BLaER1 treated with 17β-estradiol and CSF1 and Interleukin-3, amounts not matched to agents 10 nM and 100 nM (cell line): ENCODE measurements at regions not wholly inside any gene's neighbourhood (a gene's known extent, or its start where the extent isn't known, plus 50 kb on each side); places are given as distances from the start of the nearest gene placed in this dataset.

ENCODE experiments used
- H3K27ac ChIP-seq, 11 experiments: shearing (Covaris generic); formaldehyde crosslinking; 2 replicates each; pipeline ENCODE4 v1.8.1; 2022
- H3K27me3 ChIP-seq, 11 experiments: shearing (Covaris generic); formaldehyde crosslinking; 2 replicates each; pipeline ENCODE4 v1.8.1; 2022
- H3K36me3 ChIP-seq, 11 experiments: shearing (Covaris generic); formaldehyde crosslinking; 2 replicates each; pipeline ENCODE4 v1.8.1; 2022
- H3K4me1 ChIP-seq, 10 experiments: shearing (Covaris generic); formaldehyde crosslinking; 2 replicates each; pipeline ENCODE4 v1.8.1; 2022
- H3K4me2 ChIP-seq, 11 experiments: shearing (Covaris generic); formaldehyde crosslinking; 2 replicates each; pipeline ENCODE4 v1.8.1; 2022
- H3K4me3 ChIP-seq, 10 experiments: shearing (Covaris generic); formaldehyde crosslinking; 2 replicates each; pipeline ENCODE4 v1.8.1; 2022
- H3K9ac ChIP-seq, 11 experiments: shearing (Covaris generic); formaldehyde crosslinking; 2 replicates each; pipeline ENCODE4 v1.8.1; 2022
- H3K9me3 ChIP-seq, 11 experiments: shearing (Covaris generic); formaldehyde crosslinking; replicated peaks in 1 of 11; 2 replicates each; pipeline ENCODE4 v1.8.1; 2022
- H4K20me1 ChIP-seq, 11 experiments: shearing (Covaris generic); formaldehyde crosslinking; 2 replicates each; pipeline ENCODE4 v1.8.1; 2022
- Cebpa-rat ChIP-seq, 11 experiments: shearing (Covaris generic); IDR thresholded peaks; 2 replicates each; pipeline ENCODE4 v1.8.1; 2022

DNA sequence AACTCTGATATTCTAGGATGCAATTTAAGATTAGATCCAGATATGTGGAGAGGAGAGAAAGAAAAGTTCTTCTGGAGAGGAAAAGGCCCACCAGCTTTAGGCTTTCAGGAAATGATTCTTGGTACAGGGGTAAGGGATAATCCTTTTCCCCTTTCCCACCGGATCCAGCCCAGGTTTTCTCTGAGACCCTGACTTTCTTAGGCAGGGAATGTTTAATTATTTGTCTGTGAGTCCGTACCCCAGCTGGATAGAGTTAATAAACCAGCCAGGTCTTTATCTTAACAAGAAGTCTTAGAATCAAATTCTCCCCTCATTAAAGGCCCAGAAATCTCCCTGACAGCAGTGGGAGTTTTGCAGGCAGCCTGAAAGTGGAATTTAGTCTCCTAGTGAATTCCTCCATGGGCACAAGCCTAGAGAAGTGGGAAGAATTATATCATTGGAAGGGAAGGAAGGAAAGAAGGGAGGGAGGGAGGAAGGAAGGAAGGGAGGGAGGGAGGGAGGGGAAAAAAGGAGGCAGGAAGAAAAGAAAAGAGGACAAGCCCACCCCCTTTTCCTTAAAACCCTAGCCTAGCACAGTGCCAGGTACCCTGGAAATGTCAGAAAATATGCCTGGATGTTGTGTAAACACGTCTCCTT lies 189.0 kb downstream of the PLPP3 start:
- no peak overlapping the region for H3K9ac ChIP-seq
- no peaks in the 10 kb centered on the region for H4K20me1 ChIP-seq
- H3K4me3 ChIP-seq, result no peak overlapping the region
- TF ChIP-seq Cebpa-rat (IDR thresholded peaks at IDR 0.05), result no peak
- no peaks in the 10 kb centered on the region for H3K27me3 ChIP-seq
- peaks cover 0 to 15% (median 7%) of the 10 kb centered on the region in 10 experiments; a peak in 16 of 20 replicates for H3K4me1 ChIP-seq
- no peak overlapping the region for H3K27ac ChIP-seq
- no peaks in the 10 kb centered on the region for H3K36me3 ChIP-seq
- no peaks in the 10 kb centered on the region; a peak in 2 of 22 replicates for H3K9me3 ChIP-seq
- H3K4me2 ChIP-seq, result no peak overlapping the region

DNA sequence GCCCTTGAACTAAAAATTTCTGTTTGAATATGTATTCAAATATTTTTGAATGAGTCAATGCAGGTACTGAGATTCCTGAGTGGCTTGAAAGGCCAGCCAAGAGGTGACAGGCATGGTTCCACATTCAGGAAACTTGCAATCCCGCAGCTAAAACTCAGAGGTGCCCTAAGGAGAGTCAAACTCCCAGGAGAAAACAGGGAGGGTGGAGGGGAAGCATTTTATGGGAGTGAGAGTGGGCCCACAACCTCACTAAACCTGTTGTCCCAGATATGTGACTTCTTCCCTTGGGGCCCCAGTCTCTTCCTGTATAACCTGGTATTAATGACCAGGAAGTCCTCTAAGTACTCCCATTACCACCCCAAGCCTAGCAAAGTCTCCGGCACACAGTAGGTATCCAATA lies 189.6 kb downstream of the PLPP3 start:
- H3K27ac ChIP-seq, result no peak overlapping the region

DNA sequence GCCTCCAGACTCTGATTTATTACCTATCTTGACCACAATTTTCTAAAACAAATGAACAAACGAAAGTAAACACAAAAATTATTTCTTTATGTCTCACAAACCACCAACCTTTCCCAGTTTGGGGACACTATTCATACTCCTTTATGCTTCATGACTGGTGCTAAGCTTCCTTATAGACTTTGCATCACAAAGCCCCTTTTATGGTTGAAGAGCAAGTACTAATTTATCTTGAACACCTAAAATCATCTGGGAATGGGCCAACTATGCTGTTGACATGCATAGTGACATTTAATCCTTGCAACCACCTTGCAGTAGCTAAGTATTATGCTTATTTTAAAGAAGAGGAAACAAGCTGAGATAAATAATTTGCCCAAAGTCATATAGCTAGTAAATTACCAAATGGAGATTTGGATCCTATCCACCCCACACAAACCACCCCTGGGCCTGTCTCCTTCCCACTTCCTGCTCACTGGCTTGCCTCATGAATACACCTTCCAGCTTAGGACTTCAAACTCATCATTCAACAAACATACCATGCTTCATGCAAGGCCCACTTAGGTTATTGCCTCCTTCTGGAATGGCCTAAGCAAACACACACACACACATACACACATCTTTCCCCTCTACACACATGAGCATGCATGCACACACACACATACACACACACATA lies 192.2 kb downstream of the PLPP3 start:
- peak overlapping the region in 3 of 11 experiments; percentile 11 to 44 (median 12); a peak in 3 of 22 replicates for H3K4me2 ChIP-seq
- peaks cover 0 to 26% (median 17%) of the 10 kb centered on the region in 10 experiments; a peak in 16 of 20 replicates for H3K4me1 ChIP-seq
- no peak overlapping the region for H3K27ac ChIP-seq
- no peaks in the 10 kb centered on the region; a peak in 1 of 22 replicates for H3K9me3 ChIP-seq
- H3K9ac ChIP-seq, result no peak overlapping the region
- H3K4me3 ChIP-seq, result no peak overlapping the region
- no peaks in the 10 kb centered on the region for H3K36me3 ChIP-seq
- H3K27me3 ChIP-seq, result no peaks in the 10 kb centered on the region
- no peak for TF ChIP-seq Cebpa-rat (IDR thresholded peaks at IDR 0.05)
- no peaks in the 10 kb centered on the region for H4K20me1 ChIP-seq

More for the DNA sequence above, 189.6 kb downstream of the PLPP3 start:
- TF ChIP-seq Cebpa-rat (IDR thresholded peaks at IDR 0.05), result no peak
- H3K36me3 ChIP-seq, result no peaks in the 10 kb centered on the region
- H3K9me3 ChIP-seq, result no peaks in the 10 kb centered on the region; a peak in 2 of 22 replicates
- H3K4me1 ChIP-seq, result peaks cover 0 to 20% (median 12%) of the 10 kb centered on the region in 10 experiments; a peak in 16 of 20 replicates
- no peaks in the 10 kb centered on the region for H4K20me1 ChIP-seq
- H3K4me2 ChIP-seq, result no peak overlapping the region
- H3K4me3 ChIP-seq, result no peak overlapping the region
- no peak overlapping the region for H3K9ac ChIP-seq
- H3K27me3 ChIP-seq, result no peaks in the 10 kb centered on the region

DNA sequence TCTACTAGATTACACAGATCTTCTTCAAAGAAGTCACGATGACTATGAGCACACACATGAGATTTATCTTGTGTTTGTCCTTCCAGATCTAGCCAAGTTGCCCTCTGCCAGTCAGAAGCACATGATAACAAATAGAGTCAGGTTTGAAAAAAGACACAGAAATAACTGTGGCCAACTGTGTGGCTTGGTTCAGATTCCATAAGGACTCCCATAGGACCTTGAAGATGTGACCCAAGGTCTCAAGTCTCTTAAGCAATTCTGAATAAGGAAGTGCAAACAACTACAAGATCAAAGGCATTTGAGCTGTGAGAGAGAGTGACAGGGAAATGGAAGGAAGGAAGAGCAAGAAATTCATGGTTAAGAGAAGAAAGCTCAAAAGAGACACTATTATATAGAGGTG lies 194.0 kb downstream of the PLPP3 start:
- Histone ChIP-seq H4K20me1 (no peaks in the 10 kb centered on the region), H3K27ac (peak overlapping the region in 7 of 11 experiments; percentile 46 to 75 (median 62); a peak in 12 of 22 replicates), H3K4me3 (no peak overlapping the region), H3K9ac (no peak overlapping the region), H3K36me3 (no peaks in the 10 kb centered on the region), H3K4me1 (peaks cover 0 to 26% (median 17%) of the 10 kb centered on the region in 10 experiments; a peak in 16 of 20 replicates), H3K27me3 (no peaks in the 10 kb centered on the region; a peak in 1 of 22 replicates), H3K9me3 (no peaks in the 10 kb centered on the region; a peak in 1 of 22 replicates), H3K4me2 (peak overlapping the region in 9 of 11 experiments; percentile 9 to 65 (median 45); a peak in 17 of 22 replicates)
- TF ChIP-seq Cebpa-rat (IDR thresholded peaks at IDR 0.05), result peak in 7 of 11 experiments; percentile 19 to 76 (median 69); a peak in 7 of 22 replicates

DNA sequence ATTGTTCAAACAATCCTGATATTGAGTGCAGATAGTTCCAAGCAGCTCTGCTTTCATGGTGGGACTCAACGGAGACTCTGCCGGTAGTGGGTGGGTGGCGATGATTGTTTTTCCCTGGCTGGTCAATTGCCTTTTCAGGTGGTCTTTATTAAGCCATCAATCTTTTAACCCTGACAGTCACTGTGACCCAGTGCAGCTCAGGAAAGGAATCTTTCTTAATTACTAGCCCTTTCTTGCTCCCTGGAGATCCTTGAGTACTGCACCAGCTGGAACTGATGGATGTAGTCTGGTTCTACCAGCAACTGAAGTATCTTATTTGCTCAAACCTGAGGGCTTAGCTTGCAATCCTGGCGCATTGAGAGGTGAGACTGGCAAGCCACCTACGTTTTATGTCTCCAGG lies 196.4 kb downstream of the PLPP3 start:
- no peak for TF ChIP-seq Cebpa-rat (IDR thresholded peaks at IDR 0.05)
- no peak overlapping the region for H3K4me3 ChIP-seq
- H3K4me1 ChIP-seq, result peaks cover 0 to 26% (median 17%) of the 10 kb centered on the region in 10 experiments; a peak in 16 of 20 replicates
- no peak overlapping the region for H3K4me2 ChIP-seq
- H3K27ac ChIP-seq, result no peak overlapping the region
- H3K9ac ChIP-seq, result no peak overlapping the region
- peaks cover 0 to 7% (median 0%) of the 10 kb centered on the region in 11 experiments; a peak in 1 of 22 replicates for H3K27me3 ChIP-seq
- no peaks in the 10 kb centered on the region for H3K36me3 ChIP-seq
- H3K9me3 ChIP-seq, result no peaks in the 10 kb centered on the region; a peak in 1 of 22 replicates
- H4K20me1 ChIP-seq, result no peaks in the 10 kb centered on the region

DNA sequence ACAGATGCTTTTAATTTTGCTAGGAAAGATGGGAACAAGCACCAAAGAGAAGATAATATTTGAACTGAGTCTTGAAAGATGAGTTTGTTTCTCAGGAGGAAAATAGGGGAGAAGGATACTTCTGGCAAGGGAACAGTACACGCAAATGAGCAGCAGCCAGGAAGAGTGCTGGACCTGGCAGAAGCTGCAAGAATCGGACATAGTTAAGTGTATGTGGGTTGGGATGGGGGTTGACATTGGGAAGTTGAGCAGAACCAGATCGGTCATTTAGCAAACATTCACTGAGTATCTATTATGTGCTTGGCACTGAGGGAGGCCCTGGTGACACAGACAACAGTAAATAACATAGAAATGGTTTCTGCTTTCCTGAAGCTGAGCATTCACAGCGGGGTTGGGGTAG lies 198.8 kb downstream of the PLPP3 start:
- no peak for TF ChIP-seq Cebpa-rat (IDR thresholded peaks at IDR 0.05)
- peaks cover 0 to 18% (median 0%) of the 10 kb centered on the region in 11 experiments; a peak in 1 of 22 replicates for H3K27me3 ChIP-seq
- H4K20me1 ChIP-seq, result no peaks in the 10 kb centered on the region
- H3K4me1 ChIP-seq, result peaks cover 0 to 15% (median 11%) of the 10 kb centered on the region in 10 experiments; a peak in 15 of 20 replicates
- no peak overlapping the region for H3K4me3 ChIP-seq
- H3K9ac ChIP-seq, result no peak overlapping the region
- H3K9me3 ChIP-seq, result no peaks in the 10 kb centered on the region
- H3K4me2 ChIP-seq, result no peak overlapping the region
- no peaks in the 10 kb centered on the region for H3K36me3 ChIP-seq
- no peak overlapping the region for H3K27ac ChIP-seq

DNA sequence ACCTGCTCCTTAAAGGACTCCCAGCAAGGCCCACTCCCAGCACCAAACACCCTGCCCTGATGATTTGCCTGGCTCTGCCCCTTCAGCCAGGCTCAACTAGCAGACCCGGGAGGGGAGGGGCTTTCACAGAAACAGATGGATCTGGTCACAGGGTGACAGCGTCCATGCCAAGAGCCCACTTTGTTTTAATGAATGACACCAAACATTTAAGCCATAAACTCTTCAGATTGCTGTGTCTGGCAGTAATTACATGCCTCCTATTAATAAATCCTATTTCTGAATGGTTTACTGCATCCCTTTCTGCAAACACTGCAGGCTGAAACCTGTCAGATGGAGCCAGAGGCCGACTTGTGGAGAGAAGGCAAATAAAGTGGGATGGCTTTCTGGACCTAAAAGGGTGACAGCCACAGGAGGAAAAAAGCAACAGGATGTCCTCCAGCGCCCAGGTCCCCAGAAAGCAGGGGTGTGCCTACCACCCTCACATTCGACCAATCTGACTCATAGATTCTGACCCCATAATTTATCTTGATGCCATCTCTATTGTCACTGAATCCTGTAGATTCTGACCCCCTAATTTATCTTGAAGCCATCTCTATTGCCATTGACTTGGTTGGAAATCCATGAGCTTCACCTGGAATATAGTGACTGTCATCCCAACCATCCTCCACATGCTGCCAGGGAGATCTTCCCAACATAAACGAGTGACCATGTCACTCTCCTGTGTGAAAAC lies 200.9 kb downstream of the PLPP3 start:
- no peak overlapping the region for H3K9ac ChIP-seq
- no peak for TF ChIP-seq Cebpa-rat (IDR thresholded peaks at IDR 0.05)
- no peaks in the 10 kb centered on the region for H3K9me3 ChIP-seq
- no peaks in the 10 kb centered on the region for H3K4me1 ChIP-seq
- H3K27me3 ChIP-seq, result peaks cover 0 to 28% (median 0%) of the 10 kb centered on the region in 11 experiments; a peak in 2 of 22 replicates
- H3K36me3 ChIP-seq, result no peaks in the 10 kb centered on the region
- H3K4me3 ChIP-seq, result no peak overlapping the region
- H3K4me2 ChIP-seq, result no peak overlapping the region
- H4K20me1 ChIP-seq, result no peaks in the 10 kb centered on the region
- no peak overlapping the region for H3K27ac ChIP-seq

DNA sequence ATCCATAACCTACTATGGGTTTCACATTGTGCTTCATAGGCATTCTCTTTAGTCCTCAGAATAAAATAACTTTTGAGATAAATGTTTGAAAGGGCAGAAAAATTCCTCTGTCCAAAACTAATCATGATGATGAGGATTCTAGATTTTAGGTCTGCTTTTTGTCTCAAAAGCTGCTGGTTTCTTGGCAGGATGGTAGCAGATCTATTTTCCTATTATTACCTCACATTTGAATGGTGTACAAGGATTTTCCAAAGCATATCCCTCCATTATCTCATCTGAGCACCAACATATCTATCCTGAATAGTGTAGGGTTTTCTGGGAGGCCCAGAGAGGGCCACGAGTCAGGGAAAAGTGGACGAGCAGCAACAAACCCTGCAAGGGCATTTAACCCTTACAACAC lies 201.9 kb downstream of the PLPP3 start:
- no peak overlapping the region for H3K4me2 ChIP-seq
- H3K4me1 ChIP-seq, result no peaks in the 10 kb centered on the region
- H3K36me3 ChIP-seq, result no peaks in the 10 kb centered on the region

More for the DNA sequence above, 201.9 kb downstream of the PLPP3 start:
- TF ChIP-seq Cebpa-rat (IDR thresholded peaks at IDR 0.05), result no peak
- H3K27me3 ChIP-seq, result peaks cover 0 to 28% (median 0%) of the 10 kb centered on the region in 11 experiments; a peak in 2 of 22 replicates
- no peak overlapping the region for H3K9ac ChIP-seq
- H3K27ac ChIP-seq, result no peak overlapping the region
- H3K9me3 ChIP-seq, result no peaks in the 10 kb centered on the region
- no peak overlapping the region for H3K4me3 ChIP-seq
- H4K20me1 ChIP-seq, result no peaks in the 10 kb centered on the region
